ENCODE measurements at regions not wholly inside any gene's neighbourhood (a gene's known extent, or its start where the extent isn't known, plus 50 kb on each side); places are given as distances from the start of the nearest gene placed in this dataset.

- TF ChIP-seq POLR2AphosphoS5 (IDR thresholded peaks at IDR 0.05; ENCODE audit: low read depth), result no peak
- TF ChIP-seq CTCF (IDR thresholded peaks at IDR 0.05; ENCODE audit: insufficient read depth, low read length), result no peak
- TF ChIP-seq REST (IDR thresholded peaks at IDR 0.05; ENCODE audit: insufficient replicate concordance, low read depth), result no peak
- TF ChIP-seq GABPA (IDR thresholded peaks at IDR 0.05; ENCODE audit: low read depth), result no peak
Measured at GRCh38 chr5:110219769-110220168, 506.7 kb downstream of the TMEM232 start.
